NCI-H2029 (cell line): ENCODE measurements at regions not wholly inside any gene's neighbourhood (a gene's known extent, or its start where the extent isn't known, plus 50 kb on each side); places are given as distances from the start of the nearest gene placed in this dataset.

Experiments
- DNase-seq: peaks from one replicate; lab custom pipeline; 2025; lab: John Stamatoyannopoulos, UW

- no peak for DNase-seq
Measured at GRCh38 chr2:217270485-217271121, 410.7 kb upstream of the TNP1 start.

DNA sequence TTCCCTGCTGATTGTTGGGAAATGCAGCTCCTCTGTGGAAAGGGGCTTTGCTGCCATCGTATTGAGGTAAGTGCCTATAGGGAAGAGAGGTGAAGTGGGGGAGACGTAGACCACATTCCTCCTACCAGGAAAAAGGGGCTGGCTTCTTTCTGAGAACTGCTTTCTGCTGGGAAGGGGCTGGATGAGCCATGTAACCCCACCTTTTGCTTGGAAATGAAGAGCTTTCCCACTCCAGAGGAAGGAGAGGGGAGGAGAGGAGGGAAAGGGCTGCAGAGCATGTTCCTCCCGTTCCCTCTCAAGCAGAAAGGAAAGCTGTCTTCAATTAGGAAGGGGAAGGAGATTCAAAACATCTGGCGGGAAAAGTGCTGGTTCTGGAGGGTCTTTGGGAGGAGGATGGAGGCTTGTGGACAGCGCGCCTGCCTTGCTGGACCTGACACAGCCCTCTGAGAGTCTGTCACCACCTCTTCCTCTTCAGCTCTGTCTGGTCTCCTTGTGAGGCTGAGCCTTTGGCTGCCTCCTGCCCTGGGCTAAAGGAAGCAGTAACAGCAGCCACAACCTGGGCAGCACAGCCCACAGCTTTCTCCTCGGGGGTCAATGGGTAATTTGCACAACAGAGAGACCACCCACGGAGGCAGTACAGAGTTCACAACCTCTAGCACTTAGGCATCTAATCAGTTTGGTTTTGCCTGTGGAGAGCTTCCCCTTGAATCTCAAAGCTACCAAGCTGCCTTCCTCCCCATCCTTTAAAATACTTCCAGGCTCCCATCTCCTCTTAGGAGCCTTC is 410.0 kb upstream of the TNP1 start:
- DNase-seq, result no peak

DNA sequence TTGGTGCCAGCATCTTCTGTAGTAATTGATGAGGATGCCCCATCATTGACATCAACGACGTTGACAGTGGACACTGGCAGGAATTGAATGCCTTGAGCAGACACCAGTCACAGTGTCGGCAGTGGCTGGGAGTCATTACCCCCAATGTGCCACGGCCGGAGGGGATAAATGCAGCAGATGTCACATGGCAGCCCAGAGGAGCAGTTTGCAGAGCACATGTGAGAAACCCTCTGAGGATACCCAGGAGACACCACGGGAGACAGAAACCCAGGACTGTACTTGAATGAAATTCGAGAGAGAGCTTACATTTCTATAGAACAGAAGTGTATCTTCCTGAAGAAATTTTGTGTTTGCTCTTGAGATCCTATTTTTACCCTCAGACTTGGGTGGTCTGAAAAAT is 409.1 kb upstream of the TNP1 start:
- no peak for DNase-seq

DNA sequence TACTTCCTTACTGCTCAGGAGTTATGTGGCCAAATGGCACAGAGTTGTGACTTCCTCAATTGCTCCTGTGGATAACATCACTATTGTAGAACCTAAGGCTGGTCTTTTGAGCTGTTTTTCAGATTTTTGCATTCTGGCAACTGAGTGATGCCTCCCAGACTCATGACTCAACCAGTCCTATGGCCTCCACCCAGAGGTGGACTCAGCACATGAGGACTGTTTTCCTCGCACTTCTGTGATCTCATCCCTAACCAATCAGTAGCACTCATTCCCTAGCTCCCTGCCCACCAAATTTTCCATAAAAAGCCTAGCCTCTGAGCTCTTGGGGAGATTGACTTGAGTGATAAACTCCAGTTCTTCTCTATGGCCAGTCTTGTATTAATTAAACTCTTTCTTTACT is 407.9 kb upstream of the TNP1 start:
- DNase-seq, result no peak

- DNase-seq, result no peak
Measured at GRCh38 chr2:217263756-217264155, 403.9 kb upstream of the TNP1 start.

- no peak for DNase-seq
Measured at GRCh38 chr2:217262911-217263310, 403.0 kb upstream of the TNP1 start.

DNA sequence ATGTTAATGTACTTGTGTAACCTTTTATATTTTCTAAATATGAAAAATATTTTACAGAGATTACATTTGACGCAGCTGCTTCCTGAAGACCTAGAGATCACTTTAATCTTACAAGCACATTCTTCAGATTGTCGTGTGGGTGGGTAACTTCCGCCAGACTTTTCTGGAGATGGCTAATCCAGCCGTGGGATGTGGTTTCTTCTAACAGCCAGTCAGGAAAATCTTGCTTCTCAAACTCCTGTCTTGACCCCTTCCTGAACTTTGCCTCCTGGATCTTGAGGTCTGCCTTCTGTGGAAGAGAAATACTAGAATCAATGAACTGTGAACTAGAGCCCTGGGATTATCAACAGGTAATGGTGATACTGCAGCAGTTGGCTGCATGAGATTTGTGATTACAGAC is 401.6 kb upstream of the TNP1 start:
- no peak for DNase-seq

DNA sequence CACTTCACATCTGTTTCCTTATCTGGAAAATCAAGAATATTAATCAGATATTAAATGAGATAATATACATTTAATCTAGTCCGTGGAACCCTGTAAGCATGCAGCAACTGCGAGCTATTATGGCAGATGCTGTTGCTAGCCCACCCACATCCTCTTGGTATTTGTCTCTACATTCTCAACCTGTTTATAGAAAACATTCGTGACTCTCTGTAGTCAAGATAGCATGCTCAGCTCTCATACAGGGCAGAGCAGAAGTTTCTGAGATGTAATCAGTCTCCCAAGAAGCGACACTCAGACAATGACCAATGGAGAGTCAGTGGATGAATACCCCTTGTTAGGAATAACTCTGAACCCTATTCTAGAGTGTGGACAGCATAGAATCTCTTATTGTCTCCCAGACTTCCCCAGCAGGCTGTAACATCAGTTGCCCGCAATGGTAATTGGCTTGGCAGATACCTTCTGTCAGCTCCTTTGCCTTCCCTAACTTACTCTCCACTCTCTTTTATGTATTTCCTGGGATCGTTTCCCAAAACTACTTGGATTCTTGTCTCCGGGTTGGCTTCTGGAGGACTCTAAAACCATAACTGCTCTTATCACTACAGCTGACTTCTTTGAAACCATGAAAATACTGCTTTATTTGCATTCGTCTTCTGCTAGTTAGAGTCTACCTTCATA is 400.7 kb upstream of the TNP1 start:
- DNase-seq, result no peak

DNA sequence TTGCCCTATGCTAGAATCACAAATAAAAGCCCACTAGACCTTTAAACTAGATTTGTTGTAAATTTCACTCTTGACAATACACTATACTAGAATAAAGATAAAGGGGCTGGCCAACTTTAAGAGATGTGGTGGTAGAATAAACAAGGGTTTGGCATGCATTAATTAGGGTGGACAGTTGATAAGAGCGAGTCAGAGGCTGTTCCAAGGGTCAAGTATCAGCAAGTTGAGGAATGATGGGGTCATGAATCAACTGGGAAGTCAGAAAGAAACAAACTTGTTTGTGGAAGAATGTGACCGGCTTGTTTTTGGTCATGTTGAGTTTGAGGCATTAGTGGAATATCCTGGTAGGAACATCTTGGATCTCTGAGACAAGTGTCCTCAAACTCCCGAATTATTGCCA is 398.3 kb upstream of the TNP1 start:
- DNase-seq, result no peak

- DNase-seq, result no peak
Measured at GRCh38 chr2:217256251-217256650, 396.4 kb upstream of the TNP1 start.

DNA sequence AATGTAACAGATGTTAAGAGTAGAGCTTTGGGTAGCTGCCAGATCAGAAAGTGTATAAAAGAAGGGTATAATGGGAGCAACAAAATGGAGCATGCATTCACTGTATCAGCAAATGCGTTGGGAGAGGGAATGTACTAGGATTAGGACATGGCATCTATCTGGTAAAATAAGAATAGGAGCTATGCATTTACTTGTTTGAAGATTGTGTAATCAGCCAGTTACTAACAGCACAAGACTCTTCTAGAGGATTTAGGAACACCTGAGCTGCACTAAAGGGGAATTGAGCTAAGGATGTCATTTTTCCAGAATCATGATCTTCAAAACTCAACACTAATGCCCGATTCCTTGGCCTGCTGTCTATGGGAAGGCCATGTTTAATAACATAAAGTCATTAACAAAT is 394.2 kb upstream of the TNP1 start:
- DNase-seq, result no peak

- no peak for DNase-seq
Measured at GRCh38 chr2:217252181-217252580, 392.3 kb upstream of the TNP1 start.

- DNase-seq, result no peak
Measured at GRCh38 chr2:217250013-217250524, 390.2 kb upstream of the TNP1 start.

DNA sequence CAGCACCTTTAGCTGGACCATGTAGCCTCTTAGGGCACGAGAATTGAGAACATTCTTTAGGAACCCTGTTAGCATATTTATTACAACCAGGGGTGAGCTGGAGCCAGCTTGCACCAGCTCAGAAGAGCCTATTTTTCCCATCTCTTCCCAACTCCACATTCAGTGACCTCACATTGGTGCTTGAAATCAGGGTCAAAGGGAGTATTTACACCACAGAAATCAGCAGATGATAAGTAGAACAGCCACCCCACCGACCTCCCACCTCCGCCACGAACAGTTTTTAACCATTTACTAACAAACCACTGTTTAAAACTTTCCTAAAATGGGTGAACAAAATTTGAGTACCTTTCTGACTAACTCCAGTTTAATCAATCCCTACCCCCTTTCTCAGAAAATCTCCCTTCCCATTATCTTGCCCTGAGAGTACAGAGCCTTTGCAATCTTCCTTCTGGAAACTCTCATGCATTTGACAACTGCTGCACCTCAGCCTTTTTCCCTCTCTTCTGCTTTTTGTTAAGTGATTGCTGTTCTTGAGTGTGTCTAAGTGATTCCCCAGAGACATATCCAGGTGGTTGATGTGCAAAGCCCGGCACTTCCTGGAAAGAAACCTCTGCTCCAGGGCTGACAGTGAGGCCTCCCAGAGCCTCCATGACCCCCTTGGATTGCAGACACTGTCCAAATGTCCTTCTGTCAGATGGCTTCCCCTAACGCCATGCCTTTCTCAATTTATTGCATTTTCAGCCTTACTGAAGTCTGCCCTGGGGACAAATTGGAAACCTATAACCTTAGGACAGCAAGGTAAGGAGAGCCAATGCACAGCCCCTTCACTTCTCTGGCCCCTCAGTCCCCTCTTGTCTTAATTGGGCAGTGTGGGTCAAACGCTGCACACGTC is 389.5 kb upstream of the TNP1 start:
- DNase-seq, result no peak

DNA sequence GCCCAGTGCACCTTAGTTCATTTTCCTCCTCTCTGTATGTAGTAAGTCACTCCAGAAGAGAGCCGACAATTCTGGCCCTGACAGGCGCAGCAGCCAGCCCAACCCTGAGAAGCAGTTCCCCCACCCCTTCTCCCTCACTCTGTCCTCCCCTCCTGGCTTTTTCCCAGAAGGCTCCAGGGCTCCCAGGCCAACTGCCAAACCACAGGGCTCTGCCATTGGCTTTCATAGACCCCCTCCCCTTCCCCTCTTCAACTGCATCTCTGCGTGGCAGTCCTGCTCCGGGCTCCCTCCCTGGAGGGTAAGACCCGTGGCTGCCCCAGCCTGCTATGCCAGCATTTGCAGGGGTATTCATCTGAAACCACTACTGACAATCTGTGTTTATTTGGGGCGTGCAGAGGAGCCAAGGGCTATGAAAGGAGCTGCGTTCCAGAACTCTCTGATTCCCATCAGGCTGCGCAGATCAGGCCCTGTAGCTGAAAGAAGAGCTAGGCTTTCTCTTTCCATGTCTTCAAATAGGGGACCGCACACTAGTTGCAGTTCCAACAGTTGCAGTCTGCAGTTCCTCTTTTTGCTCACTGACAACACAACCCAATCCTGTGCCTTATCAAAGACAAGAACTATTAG is 388.6 kb upstream of the TNP1 start:
- peak; percentile 75 for DNase-seq

- no peak for DNase-seq
Measured at GRCh38 chr2:217247476-217247875, 387.6 kb upstream of the TNP1 start.

DNA sequence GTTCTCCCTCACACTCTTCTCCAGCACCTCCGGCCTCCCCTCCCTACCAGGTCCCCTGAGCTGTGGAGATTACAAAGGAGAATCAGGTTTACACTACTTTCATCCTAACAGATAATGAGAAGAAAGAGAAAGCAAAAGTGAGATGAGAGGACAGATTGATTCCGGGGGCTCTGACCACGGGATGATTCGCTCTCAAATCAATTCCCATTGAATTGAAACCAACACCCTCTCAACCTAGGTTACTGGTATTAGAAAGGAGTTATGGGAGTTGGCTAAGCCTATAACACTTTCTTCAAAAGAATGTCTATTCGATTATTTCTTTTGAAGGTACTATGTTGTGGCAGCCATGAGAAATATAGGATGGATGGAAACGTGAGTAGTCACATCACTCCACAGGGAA is 386.2 kb upstream of the TNP1 start:
- no peak for DNase-seq

GRCh38 chr2:217244815-217245214 is 385.0 kb upstream of the TNP1 start:
- no peak for DNase-seq

- no peak for DNase-seq
Measured at GRCh38 chr2:217242947-217243346, 383.1 kb upstream of the TNP1 start.

DNA sequence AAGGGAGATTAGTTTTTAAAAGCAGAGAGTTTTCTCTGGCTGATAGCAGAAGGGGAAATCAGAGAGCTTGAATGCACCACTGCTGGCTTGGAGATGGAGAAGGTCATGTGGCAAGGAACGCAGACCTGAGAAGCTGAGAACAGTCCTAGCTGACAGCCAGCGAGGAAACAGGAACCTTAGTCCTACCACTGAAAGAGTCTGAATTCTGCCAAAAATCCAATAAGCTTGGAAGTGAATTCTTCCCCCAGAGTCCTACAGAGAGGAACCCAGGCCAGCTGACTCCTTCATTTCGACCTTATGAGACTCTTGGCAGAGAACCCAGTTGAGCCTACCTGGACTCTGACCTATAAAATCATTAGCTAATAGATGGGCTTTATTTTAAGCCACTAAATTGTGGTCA is 371.9 kb upstream of the TNP1 start:
- DNase-seq, result no peak

- no peak for DNase-seq
Measured at GRCh38 chr2:217231212-217231611, 371.3 kb upstream of the TNP1 start.

DNA sequence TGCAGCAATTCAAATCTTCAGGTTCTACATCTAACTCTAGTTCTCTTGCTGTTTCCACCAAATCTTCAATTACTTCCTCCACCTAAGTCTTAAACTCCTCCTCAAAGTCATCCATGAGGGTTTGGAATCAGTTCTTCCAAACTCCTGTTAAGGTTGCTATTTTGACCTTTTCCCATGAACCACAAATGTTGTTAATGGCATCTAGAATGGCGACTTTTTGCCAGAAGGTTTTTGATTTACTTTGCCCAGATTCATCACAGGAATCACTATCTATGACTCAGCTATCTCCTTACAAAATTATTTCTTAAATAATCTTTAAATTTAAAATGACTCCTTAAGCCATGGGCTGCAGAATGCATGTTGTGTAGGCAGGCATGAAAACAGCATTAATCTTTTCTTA is 368.9 kb upstream of the TNP1 start:
- no peak for DNase-seq
